CD4-positive, CD25-positive, alpha-beta regulatory T cell (primary cell): ENCODE measurements at regions not wholly inside any gene's neighbourhood (a gene's known extent, or its start where the extent isn't known, plus 50 kb on each side); places are given as distances from the start of the nearest gene placed in this dataset.

ENCODE experiments used
- ATAC-seq, 2 donors: fragments of 150-1000 bp; cut with Tn5 transposase; one replicate each; pipeline ENCODE4 v1.10.0; 2021; ENCODE audit warnings: low read depth in 2 of 2, moderate number of reproducible peaks in 2 of 2, moderate library complexity in 1 of 2
- DNase-seq, 3 donors: peaks; one replicate each; pipeline versions ENCODE4 v3.0.0 to v3.0.0-alpha.2; 2012 to 2022; ENCODE audit warnings: mixed read lengths in 1 of 3
- H3K27ac ChIP-seq: one replicate; pipeline ENCODE4 v1.7.0; 2013; ENCODE audit warnings: mild to moderate bottlenecking, low read length; ENCODE audit not compliant: insufficient read depth, poor library complexity, severe bottlenecking
- H3K27me3 ChIP-seq: one replicate; pipeline ENCODE4 v1.7.0; 2013; ENCODE audit warnings: low read length; ENCODE audit not compliant: control insufficient read depth, insufficient read depth
- H3K36me3 ChIP-seq: one replicate; pipeline ENCODE4 v1.7.0; 2013; ENCODE audit warnings: mild to moderate bottlenecking, low read length, moderate library complexity; ENCODE audit not compliant: control insufficient read depth, insufficient read depth
- H3K4me1 ChIP-seq: 2 replicates; pipeline ENCODE4 v1.7.0; 2013; ENCODE audit warnings: mild to moderate bottlenecking, low read length; ENCODE audit not compliant: insufficient read depth, control insufficient read depth, poor library complexity, severe bottlenecking
- H3K4me3 ChIP-seq: one replicate; pipeline ENCODE4 v1.7.0; 2013; ENCODE audit warnings: low read depth, mild to moderate bottlenecking, low read length, moderate library complexity
- H3K9me3 ChIP-seq, 2 experiments: 1 replicate in 1 of 2; 2 replicates in 1 of 2; pipeline ENCODE4 v1.7.0; 2013; ENCODE audit warnings: low read length in 2 of 2, mild to moderate bottlenecking in 1 of 2, moderate library complexity in 1 of 2; ENCODE audit not compliant: control insufficient read depth in 2 of 2
- H3K27ac Mint-ChIP-seq, 3 donors: one replicate each; pipeline ENCODE4 v1.8.0; 2020 to 2022; ENCODE audit warnings: mild to moderate bottlenecking in 3 of 3, mixed read lengths in 3 of 3, moderate library complexity in 2 of 3
- H3K27me3 Mint-ChIP-seq: one replicate; pipeline ENCODE4 v1.8.0; 2022; ENCODE audit warnings: mild to moderate bottlenecking, mixed read lengths
- H3K36me3 Mint-ChIP-seq: one replicate; pipeline ENCODE4 v1.8.0; 2020; ENCODE audit warnings: mixed read lengths
- H3K4me1 Mint-ChIP-seq, 4 donors: one replicate each; pipeline ENCODE4 v1.8.0; 2020 to 2022; ENCODE audit warnings: mixed read lengths in 4 of 4, mild to moderate bottlenecking in 1 of 4
- H3K4me3 Mint-ChIP-seq, 4 donors: one replicate each; pipeline ENCODE4 v1.8.0; 2020 to 2022; ENCODE audit warnings: mild to moderate bottlenecking in 4 of 4, mixed read lengths in 4 of 4, moderate library complexity in 3 of 4
- H3K9me3 Mint-ChIP-seq, 7 donors: one replicate each; pipeline ENCODE4 v1.8.0; 2020 to 2022; ENCODE audit warnings: mixed read lengths in 7 of 7, mild to moderate bottlenecking in 3 of 7, moderate library complexity in 2 of 7

DNA sequence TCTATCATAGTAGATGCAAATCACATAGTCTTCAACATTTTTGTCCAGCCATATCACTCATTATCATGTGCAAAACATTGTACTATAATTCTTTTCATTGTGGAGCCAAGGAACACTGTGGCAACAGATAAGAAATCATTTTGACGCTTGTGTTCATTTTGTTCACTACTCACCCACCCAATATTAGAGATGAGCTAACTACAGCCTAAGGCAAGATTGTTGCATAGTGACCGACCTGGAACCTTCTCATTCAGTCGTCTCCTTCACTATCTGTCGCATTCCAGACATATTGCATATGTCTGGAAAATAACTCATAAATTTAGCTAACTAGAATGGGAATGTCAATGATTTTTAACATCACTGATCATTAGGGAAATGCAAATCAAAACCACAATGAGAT lies 270.3 kb downstream of the CGGBP1 start:
- ATAC-seq (no peak), DNase-seq (no peak)
- Histone ChIP-seq H3K4me3 (no peak overlapping the region), H3K27me3 (peaks cover 7% of the 10 kb centered on the region), H3K36me3 (no peaks in the 10 kb centered on the region), H3K4me1 (peaks cover 3% of the 10 kb centered on the region), H3K27ac (no peak overlapping the region), H3K9me3 (no peaks in the 10 kb centered on the region)
- Mint-ChIP-seq H3K36me3 (no peaks in the 10 kb centered on the region), H3K4me1 (peaks cover 0 to 14% (median 5%) of the 10 kb centered on the region in 4 donors), H3K27ac (peak overlapping the region in 1 of 3 donors; percentile 12), H3K27me3 (peaks cover 28% of the 10 kb centered on the region), H3K9me3 (peaks cover 0 to 2% (median 0%) of the 10 kb centered on the region in 7 donors), H3K4me3 (no peak overlapping the region)

DNA sequence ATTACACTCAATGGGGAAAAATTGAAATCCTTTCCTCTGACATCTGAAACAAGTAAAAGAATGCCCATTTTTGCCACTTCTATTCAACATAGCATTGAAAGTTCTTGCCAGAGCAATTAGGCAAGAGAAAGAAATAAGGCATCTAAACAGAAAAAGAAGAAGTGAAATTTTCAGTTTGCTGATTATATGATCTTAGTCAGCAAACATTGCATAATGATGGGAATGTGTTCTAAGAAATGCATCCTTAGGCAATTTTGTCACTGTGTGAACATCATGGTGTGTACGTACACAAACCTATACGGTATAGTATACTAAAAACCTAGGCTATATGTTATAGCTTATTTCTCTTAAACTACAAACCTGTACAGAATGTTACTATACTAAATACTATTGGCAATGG lies 278.0 kb downstream of the CGGBP1 start:
- no peak overlapping the region for H3K27ac ChIP-seq
- no peaks in the 10 kb centered on the region for H3K27me3 ChIP-seq
- no peaks in the 10 kb centered on the region for H3K36me3 ChIP-seq
- H3K9me3 ChIP-seq = peaks cover 0 to 4% of the 10 kb centered on the region in 2 experiments
- peaks cover 0 to 12% (median 4%) of the 10 kb centered on the region in 7 donors for H3K9me3 Mint-ChIP-seq
- DNase-seq (no peak), ATAC-seq (no peak)
- H3K27ac Mint-ChIP-seq = no peak overlapping the region
- no peaks in the 10 kb centered on the region for H3K4me1 ChIP-seq
- peaks cover 8% of the 10 kb centered on the region for H3K27me3 Mint-ChIP-seq
- H3K4me3 Mint-ChIP-seq = no peak overlapping the region
- no peaks in the 10 kb centered on the region for H3K36me3 Mint-ChIP-seq
- no peaks in the 10 kb centered on the region for H3K4me1 Mint-ChIP-seq
- H3K4me3 ChIP-seq = no peak overlapping the region

- Histone ChIP-seq H3K9me3 (peaks cover 0 to 4% of the 10 kb centered on the region in 2 experiments), H3K4me1 (no peaks in the 10 kb centered on the region), H3K4me3 (no peak overlapping the region), H3K27me3 (no peaks in the 10 kb centered on the region), H3K36me3 (no peaks in the 10 kb centered on the region), H3K27ac (no peak overlapping the region)
- peaks cover 0 to 12% (median 4%) of the 10 kb centered on the region in 7 donors for H3K9me3 Mint-ChIP-seq
- H3K4me1 Mint-ChIP-seq = no peaks in the 10 kb centered on the region
- peaks cover 8% of the 10 kb centered on the region for H3K27me3 Mint-ChIP-seq
- H3K36me3 Mint-ChIP-seq = no peaks in the 10 kb centered on the region
- H3K27ac Mint-ChIP-seq = no peak overlapping the region
- DNase-seq (no peak), ATAC-seq (no peak)
- H3K4me3 Mint-ChIP-seq = no peak overlapping the region
These were observed 279.9 kb downstream of the CGGBP1 start for GRCh38 chr3:87778876-87779275.

GRCh38 chr3:87771337-87772192 lies 287.2 kb downstream of the CGGBP1 start:
- Mint-ChIP-seq H3K27me3 (peaks cover 7% of the 10 kb centered on the region), H3K4me3 (no peak overlapping the region), H3K27ac (no peak overlapping the region), H3K4me1 (no peaks in the 10 kb centered on the region), H3K36me3 (no peaks in the 10 kb centered on the region), H3K9me3 (peaks cover 0 to 7% (median 4%) of the 10 kb centered on the region in 7 donors)
- no peak overlapping the region for H3K4me3 ChIP-seq
- no peaks in the 10 kb centered on the region for H3K4me1 ChIP-seq
- H3K27ac ChIP-seq = no peak overlapping the region
- no peaks in the 10 kb centered on the region for H3K9me3 ChIP-seq
- no peaks in the 10 kb centered on the region for H3K27me3 ChIP-seq
- DNase-seq (peak in 2 of 3 donors; percentile 26 to 55), ATAC-seq (peak in 1 of 2 donors; percentile 58)
- H3K36me3 ChIP-seq = no peaks in the 10 kb centered on the region

GRCh38 chr3:87766721-87767120 lies 292.1 kb downstream of the CGGBP1 start:
- H3K4me3 Mint-ChIP-seq = no peak overlapping the region
- Histone ChIP-seq H3K36me3 (no peaks in the 10 kb centered on the region), H3K9me3 (no peaks in the 10 kb centered on the region), H3K27ac (no peak overlapping the region), H3K27me3 (no peaks in the 10 kb centered on the region), H3K4me3 (no peak overlapping the region), H3K4me1 (no peaks in the 10 kb centered on the region)
- peaks cover 4% of the 10 kb centered on the region for H3K27me3 Mint-ChIP-seq
- peaks cover 0 to 5% (median 0%) of the 10 kb centered on the region in 7 donors for H3K9me3 Mint-ChIP-seq
- DNase-seq (no peak), ATAC-seq (no peak)
- H3K36me3 Mint-ChIP-seq = no peaks in the 10 kb centered on the region
- no peak overlapping the region for H3K27ac Mint-ChIP-seq
- H3K4me1 Mint-ChIP-seq = no peaks in the 10 kb centered on the region

DNA sequence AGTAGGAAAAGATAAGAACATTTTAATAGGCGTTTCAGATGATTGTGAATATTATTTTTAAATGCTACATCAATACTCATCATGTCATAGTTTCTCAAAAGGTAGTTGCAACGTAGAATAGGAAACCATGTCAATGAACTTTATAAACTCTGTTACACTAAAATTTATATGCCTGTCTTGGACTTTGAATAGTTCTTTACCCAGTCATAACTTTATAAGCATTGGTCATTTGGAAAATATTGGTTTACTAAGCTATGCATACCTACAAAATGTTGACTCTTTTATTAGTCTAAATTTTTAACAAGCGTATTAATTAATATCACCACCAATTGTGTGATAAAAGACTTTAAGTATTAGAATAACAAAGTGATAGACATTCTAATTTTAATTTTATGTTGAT lies 293.5 kb downstream of the CGGBP1 start:
- Mint-ChIP-seq H3K4me3 (no peak overlapping the region), H3K27me3 (no peaks in the 10 kb centered on the region), H3K27ac (no peak overlapping the region), H3K4me1 (no peaks in the 10 kb centered on the region), H3K9me3 (peaks cover 0 to 5% (median 0%) of the 10 kb centered on the region in 7 donors), H3K36me3 (no peaks in the 10 kb centered on the region)
- no peak overlapping the region for H3K4me3 ChIP-seq
- no peak for ATAC-seq
- no peaks in the 10 kb centered on the region for H3K27me3 ChIP-seq
- no peaks in the 10 kb centered on the region for H3K4me1 ChIP-seq
- no peaks in the 10 kb centered on the region for H3K36me3 ChIP-seq
- H3K9me3 ChIP-seq = no peaks in the 10 kb centered on the region
- no peak for DNase-seq
- H3K27ac ChIP-seq = no peak overlapping the region

- ATAC-seq = no peak
These were observed 297.0 kb downstream of the CGGBP1 start for GRCh38 chr3:87761795-87762194.

GRCh38 chr3:87761341-87761740 lies 297.5 kb downstream of the CGGBP1 start:
- Mint-ChIP-seq H3K27ac (no peak overlapping the region), H3K36me3 (no peaks in the 10 kb centered on the region), H3K4me1 (no peaks in the 10 kb centered on the region), H3K27me3 (no peaks in the 10 kb centered on the region), H3K4me3 (no peak overlapping the region), H3K9me3 (peaks cover 0 to 5% (median 0%) of the 10 kb centered on the region in 7 donors)
- H3K4me3 ChIP-seq = no peak overlapping the region
- no peak overlapping the region for H3K27ac ChIP-seq
- H3K9me3 ChIP-seq = no peaks in the 10 kb centered on the region
- ATAC-seq = no peak
- H3K4me1 ChIP-seq = no peaks in the 10 kb centered on the region
- H3K27me3 ChIP-seq = no peaks in the 10 kb centered on the region
- DNase-seq = no peak
- no peaks in the 10 kb centered on the region for H3K36me3 ChIP-seq

More at GRCh38 chr3:87761795-87762194, 297.0 kb downstream of the CGGBP1 start:
- no peak for DNase-seq
- peaks cover 0 to 5% (median 0%) of the 10 kb centered on the region in 7 donors for H3K9me3 Mint-ChIP-seq
- H3K36me3 Mint-ChIP-seq = no peaks in the 10 kb centered on the region
- no peaks in the 10 kb centered on the region for H3K36me3 ChIP-seq
- H3K27me3 Mint-ChIP-seq = no peaks in the 10 kb centered on the region
- H3K9me3 ChIP-seq = no peaks in the 10 kb centered on the region
- no peaks in the 10 kb centered on the region for H3K27me3 ChIP-seq
- no peak overlapping the region for H3K27ac Mint-ChIP-seq
- H3K4me1 ChIP-seq = no peaks in the 10 kb centered on the region
- H3K4me3 ChIP-seq = no peak overlapping the region
- no peaks in the 10 kb centered on the region for H3K4me1 Mint-ChIP-seq
- no peak overlapping the region for H3K4me3 Mint-ChIP-seq
- H3K27ac ChIP-seq = no peak overlapping the region
